ENCODE measurements at regions not wholly inside any gene's neighbourhood (a gene's known extent, or its start where the extent isn't known, plus 50 kb on each side); places are given as distances from the start of the nearest gene placed in this dataset.

DNA sequence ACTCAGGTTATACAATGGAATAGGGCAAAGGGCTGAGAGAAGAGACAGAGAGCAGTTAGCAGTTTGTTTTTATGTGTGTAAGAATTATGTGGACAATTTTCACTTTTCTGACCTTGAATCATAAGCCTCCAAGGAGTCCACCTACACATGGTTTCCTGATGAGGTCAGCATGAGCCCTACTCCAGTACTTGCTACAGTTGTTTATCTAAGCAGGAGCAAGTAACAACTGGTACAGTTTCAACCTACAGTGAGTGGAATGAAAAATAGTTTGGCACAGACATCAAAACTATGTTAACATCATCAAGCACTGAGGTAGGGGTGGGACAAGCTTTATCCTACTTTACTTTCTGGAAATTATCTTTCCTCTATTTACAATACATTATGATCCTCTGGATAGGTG is 426.7 kb upstream of the ID4 start:
- DNase-seq (ENCODE audit: low spot score), result no peak

DNA sequence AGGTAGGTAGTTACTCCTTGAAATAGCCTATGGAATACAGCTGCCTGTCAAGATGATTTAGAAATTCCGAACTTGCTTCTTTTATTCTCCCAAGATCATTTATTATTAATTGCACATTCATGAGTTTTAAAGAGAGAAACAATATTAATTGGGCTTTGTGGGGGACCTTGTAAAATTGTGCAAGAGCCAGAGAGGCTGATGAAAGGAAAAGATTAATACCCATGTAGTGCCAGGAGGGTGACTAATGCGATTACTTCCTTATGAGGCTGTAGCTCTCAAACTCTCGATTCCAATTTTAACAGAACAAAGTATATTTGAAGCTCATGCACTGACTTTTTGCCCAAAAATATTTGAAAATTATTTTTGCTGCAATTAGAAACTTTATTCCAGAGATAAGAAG is 423.8 kb upstream of the ID4 start:
- DNase-seq (ENCODE audit: low spot score), result no peak

DNA sequence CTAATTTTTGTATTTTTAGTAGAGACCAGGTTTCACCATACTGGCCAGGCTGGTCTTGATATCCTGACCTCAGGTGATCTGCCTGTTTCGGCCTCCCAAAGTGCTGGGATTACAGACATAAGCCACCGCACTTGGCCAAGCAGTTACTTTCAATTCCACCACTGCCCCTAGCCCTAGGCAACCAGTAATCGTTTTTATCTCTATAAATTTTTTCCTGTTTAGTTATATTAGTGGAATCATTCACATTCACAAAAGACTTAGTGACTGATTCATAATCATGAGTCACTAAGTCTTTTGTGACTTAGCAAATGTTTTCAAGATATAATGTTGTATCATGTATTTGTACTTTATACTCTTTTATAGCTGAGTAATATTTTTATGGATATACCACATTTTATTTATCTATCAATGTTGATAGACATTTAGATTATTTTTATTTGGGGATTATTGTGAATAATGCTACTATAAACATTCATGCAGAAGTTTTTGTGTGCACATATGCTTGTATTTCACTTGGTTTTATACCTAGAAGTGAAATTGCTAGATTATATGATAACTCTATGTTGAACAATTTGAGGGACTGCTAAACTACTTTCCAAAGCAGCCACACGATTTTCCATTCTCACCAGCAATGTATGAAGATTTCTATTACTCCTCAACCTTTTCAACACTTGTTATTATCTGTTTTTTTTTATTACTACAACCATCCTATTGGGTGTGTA is 421.4 kb upstream of the ID4 start:
- DNase-seq (ENCODE audit: low spot score), result no peak

DNA sequence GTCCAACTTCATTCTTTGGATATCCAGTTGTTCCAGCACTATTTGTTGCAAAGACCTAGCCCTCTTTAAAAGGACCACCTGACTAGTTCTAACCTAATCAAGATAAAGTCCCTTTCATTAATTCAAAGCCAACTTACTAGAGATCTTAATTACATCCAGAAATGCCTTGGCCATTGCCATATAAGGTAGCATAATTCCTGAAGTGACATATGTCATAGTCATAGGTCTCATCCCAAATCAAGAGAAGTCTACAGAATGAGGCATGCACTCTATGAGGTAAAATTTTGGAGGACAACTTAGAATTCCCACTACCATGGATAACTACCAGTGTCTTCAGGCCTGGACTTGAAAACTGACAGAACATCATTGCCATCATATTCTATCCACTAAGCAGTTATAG is 420.4 kb upstream of the ID4 start:
- no peak for DNase-seq (ENCODE audit: low spot score)

DNA sequence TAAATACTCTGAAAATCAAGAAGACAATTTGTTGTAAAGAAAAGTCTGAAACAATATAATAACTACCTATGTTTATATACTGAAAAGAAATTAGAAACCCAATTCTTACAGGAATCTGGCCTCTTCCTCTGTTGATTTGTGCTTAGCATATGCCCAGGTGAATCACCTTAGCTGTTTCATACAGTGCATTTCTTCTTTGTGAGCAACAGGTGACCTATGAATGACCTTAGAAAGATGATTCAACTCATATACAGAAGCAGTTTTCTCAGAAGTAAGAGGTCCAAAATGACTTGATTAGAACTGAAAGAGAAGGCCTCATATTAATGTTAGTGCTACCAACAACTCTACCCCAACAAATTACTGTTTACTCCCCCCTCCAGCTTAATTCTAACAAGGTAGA is 419.5 kb upstream of the ID4 start:
- no peak for DNase-seq (ENCODE audit: low spot score)

DNA sequence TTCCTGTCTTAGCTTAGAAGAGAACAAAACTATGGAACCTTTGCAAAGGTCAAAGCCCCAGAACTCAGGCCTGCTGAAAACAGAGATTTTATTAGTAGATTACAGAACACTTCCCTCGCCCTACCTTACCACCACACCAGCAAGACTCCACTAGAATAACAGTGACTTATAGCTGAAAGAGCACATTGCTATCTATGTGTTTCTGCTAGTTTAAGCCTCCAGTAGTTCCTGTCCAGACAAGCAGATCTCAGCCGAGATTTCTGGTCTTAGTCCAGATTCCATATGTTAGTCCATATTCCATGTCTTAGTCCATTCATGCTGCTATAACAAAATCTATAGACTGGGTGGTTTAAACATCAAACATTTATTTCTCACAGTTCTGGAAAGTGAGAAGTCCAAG is 412.3 kb upstream of the ID4 start:
- no peak for DNase-seq (ENCODE audit: low spot score)

DNA sequence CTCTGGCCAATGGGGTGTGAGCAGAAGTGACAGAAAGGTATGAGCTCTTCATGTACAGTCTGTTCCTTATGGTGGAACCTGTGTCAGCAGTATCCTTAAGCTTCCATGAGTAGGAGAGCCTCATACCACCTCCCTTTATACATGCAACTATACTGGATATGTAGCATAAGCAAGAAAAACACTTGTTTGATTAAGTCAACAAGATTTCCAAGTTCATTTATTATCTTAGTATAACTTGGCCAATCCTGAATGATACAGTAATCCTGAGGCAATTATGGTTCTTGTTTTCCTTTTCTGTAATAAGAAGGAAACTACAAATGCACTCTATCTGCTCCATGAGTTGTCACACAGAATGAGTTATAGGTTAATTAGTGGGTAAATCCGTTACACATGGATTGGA is 409.6 kb upstream of the ID4 start:
- no peak for DNase-seq (ENCODE audit: low spot score)

DNA sequence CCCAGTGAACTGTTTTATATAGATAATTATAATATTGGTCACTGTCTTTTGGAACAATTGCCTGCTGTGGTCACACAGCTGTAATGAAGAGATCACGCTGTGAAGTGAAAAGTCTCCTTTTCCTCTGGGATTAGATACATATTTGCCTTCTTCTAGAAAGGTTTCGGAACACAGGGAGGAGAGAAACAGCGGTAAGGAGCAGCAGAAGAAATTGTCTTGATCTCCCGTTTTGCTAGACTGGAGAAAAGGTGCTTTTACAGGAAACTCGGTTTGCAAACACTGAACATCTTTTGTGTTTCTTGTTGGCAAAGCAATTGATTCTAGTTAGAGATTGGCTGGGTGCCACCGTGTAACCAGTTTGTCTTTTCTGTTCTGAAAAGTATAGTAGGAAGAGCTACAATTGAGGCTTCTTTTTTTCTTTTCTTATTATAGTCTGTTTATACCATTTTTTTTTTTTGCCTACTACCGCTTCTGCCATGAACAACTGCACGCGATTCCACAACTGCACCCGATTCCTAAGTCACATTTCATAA is 404.1 kb upstream of the ID4 start:
- no peak for DNase-seq (ENCODE audit: low spot score)

DNA sequence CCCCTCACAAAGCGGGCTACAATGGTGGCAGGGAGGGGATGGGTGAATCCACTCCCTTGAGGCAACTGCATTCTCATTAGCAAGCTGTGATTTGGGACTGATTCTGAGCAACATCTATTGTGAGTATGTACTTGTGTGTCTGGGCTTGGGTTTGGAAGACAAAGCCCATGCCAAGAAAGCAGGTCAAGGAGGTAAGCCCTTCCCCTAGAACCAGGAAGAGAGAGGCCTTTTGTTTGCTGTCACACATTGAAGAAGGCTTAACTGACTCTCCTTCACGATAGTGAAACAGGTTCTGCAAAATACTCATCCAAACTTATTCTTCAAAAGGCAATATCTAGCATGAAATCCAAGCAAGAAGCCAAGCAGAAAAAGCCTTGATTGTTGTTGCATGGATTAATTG is 403.1 kb upstream of the ID4 start:
- no peak for DNase-seq (ENCODE audit: low spot score)

DNA sequence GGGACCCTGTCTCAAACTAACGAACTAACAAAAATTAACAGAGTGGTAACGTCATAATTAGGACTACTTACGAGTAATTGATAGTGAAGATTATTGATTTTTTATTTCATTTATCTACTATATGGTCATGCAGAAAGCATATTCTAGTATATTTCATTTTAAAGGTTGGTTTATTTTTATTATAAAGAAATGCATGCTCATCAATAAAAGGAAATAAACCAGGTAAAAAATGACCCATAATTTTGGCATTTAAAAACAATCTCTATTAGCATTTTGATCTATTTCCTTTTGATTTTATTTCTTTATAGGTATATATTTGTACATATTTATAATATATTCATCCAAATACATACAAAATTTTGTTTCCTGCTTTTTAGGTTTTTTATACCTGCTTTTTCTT is 401.4 kb upstream of the ID4 start:
- DNase-seq (ENCODE audit: low spot score), result no peak

DNA sequence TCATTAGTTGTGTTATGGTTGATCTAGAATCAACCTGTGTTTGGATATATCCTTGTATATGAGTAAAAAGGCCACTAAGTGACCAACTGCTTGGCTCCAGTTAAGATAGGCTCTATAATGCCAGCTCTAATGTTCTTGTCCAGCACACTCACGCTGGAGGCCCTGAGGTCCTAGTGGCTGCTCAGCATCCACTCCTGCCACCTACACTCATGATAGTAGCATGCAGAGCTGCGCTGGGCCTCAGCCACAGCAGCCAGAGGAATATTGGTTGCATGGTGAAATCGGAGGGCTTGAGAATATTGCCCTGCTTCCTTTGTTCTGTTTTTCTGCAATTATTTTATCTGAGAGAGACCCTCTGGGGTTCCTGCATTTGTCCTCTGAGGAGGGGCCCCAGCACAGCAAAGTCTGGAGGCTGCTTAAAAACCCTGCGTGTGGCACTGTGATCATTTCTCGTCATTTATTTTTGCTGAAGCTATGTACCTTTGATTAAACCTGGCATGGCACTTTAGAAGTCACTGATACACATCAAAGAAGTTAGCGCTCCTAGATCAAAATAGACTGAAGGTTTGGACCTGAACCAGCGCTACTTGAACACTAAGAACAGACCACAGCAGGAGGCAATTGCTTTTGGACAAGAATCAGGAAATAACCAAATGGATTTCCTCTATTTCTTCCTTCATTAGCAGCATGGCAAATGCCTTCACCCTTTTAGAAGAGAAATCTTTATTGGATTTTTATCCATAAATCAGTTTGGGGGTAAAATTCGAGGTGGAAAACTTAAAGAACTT is 398.4 kb upstream of the ID4 start:
- DNase-seq (ENCODE audit: low spot score), result no peak

DNA sequence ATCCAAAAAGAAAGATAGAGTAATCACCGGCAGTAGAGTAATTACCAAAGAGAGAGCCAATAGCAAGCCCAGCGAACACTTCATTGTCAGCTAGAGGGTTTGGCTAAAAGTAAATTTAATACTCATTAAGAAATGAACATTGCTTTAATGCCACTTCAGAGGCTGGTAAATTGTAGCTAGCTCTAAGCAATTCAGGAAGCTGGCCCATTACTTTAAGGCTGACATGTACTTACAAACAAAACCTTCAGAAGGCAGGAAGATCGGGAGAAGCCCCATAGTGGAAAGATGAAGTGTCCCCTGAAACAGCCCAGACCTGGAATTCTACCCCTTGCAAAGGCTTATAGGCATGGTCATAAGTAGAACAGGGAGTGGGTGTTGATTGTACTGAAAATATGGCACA is 396.6 kb upstream of the ID4 start:
- no peak for DNase-seq (ENCODE audit: low spot score)

DNA sequence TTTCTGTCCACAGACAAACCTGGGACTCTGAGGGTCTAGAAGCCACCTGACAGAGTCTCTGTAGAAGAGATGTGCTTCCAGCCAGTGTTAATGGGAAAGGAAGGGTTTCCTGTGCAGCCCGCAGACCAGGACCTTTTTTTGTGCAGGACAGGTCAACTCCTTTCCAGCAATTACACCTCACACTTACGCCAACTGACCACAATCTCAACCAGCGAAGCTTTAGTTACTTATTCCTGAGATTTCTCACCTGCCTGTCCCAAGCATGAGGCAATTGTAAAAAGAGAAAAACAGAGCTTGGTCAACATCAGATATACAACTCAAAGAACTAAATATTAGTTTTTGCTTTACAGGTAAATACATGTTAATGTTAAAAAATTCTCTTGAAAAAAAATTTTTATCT is 393.8 kb upstream of the ID4 start:
- no peak for DNase-seq (ENCODE audit: low spot score)

DNA sequence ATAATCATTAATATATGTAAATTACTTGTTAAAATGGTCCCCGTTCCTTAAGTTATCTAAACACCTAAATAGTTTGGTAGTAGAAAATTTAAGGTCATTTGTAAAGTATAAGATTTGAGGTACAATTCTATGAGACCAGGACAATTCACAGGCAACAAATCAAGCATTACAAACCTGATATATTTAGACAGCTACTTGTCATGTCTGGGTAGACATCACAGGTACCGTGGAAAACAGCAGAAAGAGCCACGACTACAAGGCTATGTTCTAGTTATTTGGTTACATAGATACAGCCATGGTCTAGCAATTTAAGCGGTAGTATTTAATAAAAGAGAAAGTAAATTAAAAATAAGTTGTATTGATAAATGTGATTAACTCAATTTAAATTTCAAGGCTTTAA is 393.1 kb upstream of the ID4 start:
- DNase-seq (ENCODE audit: low spot score), result no peak

DNA sequence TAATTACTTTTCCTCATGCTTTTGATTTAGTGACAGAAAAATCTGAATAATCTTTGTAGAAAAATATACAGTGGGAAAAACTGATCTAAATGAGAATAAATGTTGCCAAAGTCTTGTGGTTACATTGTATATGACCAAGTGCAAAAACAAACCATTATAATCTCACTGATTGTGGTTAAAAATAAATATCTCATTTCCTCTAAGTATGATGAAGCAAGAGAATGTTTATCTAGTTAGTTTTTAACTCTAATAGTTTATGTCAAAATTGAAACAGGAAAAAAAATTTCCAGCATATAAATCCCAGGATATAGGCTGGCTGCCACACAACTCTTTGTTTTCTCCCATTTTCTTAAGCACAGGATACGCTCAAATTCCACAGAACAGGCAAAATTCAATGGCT is 392.7 kb upstream of the ID4 start:
- DNase-seq (ENCODE audit: low spot score), result no peak

DNA sequence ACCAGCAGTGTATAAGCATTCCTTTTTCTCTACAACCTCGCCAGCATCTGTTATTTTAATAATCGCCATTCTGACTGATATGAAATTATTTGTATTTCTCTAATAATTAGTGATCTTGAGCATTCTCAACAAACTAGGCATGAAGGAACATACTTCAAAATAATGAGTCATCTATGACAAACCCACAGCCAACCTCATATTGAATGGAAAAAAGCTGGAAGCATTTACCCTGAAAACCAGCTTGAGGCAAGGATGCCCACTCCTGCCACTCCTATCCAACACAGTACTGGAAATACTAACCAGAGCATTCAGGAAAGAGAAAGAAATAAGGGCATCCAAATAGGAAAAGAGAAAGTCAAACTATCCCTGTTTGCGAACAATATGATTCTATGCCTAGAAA is 390.6 kb upstream of the ID4 start:
- no peak for DNase-seq (ENCODE audit: low spot score)

DNA sequence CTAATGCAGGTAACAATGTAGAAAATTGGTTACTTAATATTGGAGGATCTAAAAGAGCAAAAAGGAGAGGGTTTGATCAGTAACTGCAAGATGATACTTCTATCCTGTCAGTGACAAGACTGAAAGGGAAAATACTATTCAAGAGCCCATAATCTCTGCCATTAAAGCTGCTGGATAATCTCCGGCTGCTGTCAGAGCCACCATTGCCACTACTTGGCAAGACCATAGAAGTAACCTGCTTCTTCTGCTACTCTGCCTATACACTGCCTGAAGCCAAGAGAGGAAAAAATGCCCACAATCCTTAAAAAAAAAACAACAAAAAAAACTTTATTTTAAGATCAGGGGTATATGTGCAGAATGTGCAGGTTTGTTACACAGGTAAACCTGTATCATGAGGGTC is 386.5 kb upstream of the ID4 start:
- no peak for DNase-seq (ENCODE audit: low spot score)

DNA sequence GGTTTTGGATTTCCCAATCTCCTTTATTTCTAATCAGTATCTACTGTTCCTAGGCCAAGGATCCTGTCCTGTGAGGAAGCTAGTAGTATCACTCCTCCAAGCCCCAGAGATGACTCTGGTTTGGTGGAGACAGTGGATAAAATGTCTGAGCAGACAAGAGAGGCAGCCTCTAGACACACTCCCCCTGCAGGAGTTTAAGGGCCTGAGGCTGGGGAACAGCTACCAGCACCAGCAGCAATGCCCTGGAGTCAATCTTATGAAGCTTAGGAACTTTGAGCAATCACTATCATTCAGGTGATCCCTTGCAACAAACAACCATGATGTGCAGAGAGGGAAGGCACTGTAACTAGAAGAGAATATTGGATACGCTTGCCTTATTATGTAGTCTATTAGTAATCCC is 384.7 kb upstream of the ID4 start:
- no peak for DNase-seq (ENCODE audit: low spot score)

DNA sequence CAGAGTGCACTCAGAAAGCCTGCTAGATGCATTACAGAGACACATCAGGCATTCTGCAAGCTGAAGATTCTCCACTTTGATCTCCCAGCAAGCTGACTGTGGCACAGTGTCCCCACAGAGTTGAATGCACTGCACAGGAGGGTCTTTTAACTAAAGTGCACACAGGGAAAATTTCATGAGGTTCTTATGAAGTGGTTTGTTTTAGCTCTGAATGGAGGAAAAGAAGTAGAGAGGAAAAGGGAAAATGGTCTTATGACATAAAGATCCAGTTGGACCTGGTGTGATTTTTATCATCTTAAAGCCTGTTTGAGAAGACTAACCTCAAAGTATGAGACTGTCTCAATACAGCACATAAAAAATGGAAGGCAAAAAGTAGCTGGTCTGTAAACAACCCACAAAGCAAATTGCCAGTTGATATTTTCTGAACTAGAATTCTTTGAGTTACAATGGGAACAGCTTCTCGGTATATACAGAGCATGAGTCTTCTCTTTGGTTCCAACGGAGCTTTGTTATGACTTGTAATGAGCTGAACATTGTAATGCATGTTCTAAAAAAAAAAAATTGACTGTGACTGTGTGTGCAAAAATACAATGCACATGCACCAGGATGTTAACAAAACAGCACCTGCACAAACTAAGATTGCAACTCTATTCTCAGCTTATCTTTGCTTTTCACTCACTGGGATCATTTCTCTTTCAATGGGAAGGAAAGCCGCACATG is 383.0 kb upstream of the ID4 start:
- DNase-seq (ENCODE audit: low spot score), result no peak

DNA sequence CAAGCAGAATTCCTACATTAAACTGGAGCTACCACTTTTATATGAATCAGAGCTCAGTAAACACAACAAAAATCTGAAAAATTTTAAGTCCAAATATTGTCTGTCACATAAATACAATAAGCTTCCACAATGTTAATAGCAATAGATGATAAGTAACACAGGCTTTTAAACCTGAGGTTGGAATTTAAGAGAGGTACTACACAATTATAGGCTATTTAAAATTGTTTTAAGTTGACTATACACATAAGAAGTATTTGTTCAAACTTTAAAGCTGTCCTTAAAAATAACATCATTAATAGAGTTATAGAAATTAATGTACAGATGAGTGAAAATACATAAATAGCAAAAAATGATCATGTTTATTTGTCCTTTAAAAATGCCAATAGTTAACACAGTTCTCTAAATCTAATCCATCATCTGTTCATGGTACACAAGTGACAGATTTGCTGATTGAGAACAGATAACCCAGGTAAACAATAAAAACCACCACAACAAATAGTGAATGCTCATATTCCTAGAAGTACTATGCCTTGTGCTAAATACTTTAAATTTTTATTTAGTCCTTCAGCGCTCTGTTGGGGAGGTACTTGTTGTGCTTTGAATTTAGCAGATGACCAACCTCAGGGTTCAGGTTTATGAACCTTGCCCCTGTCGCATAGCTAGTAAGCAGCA is 382.3 kb upstream of the ID4 start:
- DNase-seq (ENCODE audit: low spot score), result no peak

DNA sequence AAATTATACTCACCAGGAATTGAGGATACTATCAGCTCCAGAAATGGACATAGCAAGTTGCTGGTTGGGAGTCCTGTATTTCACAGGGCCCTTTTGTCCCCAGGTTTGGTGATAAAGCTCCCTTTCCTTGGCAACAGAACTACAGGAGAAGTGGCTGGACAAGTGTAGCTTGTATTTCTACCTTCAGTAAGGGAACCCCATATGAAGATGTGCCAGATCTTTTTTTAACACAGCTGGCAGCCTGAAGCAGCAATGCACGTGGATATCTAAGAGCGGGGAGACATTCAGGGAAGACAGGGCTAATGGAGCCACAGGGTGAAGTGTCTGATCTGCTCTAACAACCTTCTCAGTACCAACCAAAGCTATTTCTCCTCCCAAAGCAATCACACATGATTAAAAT is 373.9 kb upstream of the ID4 start:
- no peak for DNase-seq (ENCODE audit: low spot score)

DNA sequence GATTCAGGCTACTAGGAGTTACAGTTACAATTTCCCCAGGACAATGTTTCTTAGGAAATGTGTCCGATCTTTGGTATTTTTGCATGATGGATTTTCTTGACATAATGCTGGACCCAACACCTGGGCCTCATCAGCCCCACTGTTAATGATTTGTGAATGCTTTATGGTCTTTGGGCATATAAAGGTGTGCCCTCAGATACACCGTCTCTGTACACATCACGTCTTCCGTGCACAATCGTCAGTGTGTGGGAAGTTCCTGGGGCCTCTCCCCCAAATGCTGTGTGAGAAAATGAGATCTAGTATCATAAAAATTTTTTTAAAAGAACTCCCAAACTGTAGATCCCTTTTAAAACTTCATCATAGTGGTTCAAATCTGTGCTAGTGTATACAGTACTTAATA is 373.2 kb upstream of the ID4 start:
- no peak for DNase-seq (ENCODE audit: low spot score)

DNA sequence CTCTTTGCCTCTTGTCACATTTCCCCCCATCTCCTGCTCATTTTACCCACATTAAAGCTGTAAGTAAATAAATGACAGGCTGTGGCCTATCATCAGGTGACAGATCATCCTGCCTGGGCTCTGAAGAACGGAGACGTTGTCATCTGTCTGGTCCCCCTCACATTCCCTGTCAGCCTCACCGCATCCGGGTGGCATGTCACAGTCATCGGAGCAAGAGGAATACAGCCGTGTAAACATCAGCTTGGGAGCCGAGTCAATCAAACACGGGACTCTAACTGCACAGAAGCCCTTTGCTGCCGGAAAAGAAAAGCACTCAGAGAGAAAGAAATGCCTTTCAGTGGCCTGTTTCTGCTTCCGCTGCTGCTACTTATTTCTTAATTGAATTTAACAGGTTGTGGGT is 371.9 kb upstream of the ID4 start:
- no peak for DNase-seq (ENCODE audit: low spot score)

Measured in kidney capillary endothelial cell (primary cell).